PC-9 (cell line): ENCODE measurements at regions not wholly inside any gene's neighbourhood (a gene's known extent, or its start where the extent isn't known, plus 50 kb on each side); places are given as distances from the start of the nearest gene placed in this dataset.

Source experiments
- CTCF ChIP-seq: fragments of 200-600 bp; sonication (generic); conservative IDR thresholded peaks from 2 replicates; pipeline ENCODE4 v1.6.1; 2017; ENCODE audit warnings: mixed run types, antibody characterized with exemption, mild to moderate bottlenecking, moderate library complexity
- EZH2 ChIP-seq: fragments of 200-600 bp; sonication (generic); IDR thresholded peaks from 2 replicates; pipeline ENCODE4 v1.8.0; 2017; ENCODE audit warnings: antibody characterized with exemption, low read depth

GRCh38 chr9:26437056-26437711, 455.4 kb downstream of the CAAP1 start:
- TF ChIP-seq CTCF, result no peak
- TF ChIP-seq EZH2, result no peak
